Loucy (cell line): ENCODE measurements at regions not wholly inside any gene's neighbourhood (a gene's known extent, or its start where the extent isn't known, plus 50 kb on each side); places are given as distances from the start of the nearest gene placed in this dataset.

ENCODE experiments used
- H2AFZ ChIP-seq: fragments of 200-600 bp; sonication (generic); 2 replicates; pipeline ENCODE4 v1.6.0; 2016; ENCODE audit warnings: antibody characterized with exemption, mild to moderate bottlenecking, low read length, moderate library complexity
- H3F3A ChIP-seq: fragments of 200-600 bp; 2 replicates; pipeline ENCODE4 v1.6.0; 2016; ENCODE audit warnings: antibody characterized with exemption, low read depth, mild to moderate bottlenecking
- H3K27me3 ChIP-seq: fragments of 200-600 bp; sonication (generic); 2 replicates; pipeline ENCODE4 v1.6.1; 2014; ENCODE audit warnings: low read length, mild to moderate bottlenecking; ENCODE audit not compliant: insufficient read depth, poor library complexity, severe bottlenecking
- H3K36me3 ChIP-seq: fragments of 200-600 bp; sonication (generic); 2 replicates; pipeline ENCODE4 v1.6.1; 2016; ENCODE audit warnings: low read length; ENCODE audit not compliant: insufficient read depth
- H3K4me1 ChIP-seq: fragments of 200-600 bp; sonication (generic); 2 replicates; pipeline ENCODE4 v1.5.1; 2014; ENCODE audit warnings: low read length, mild to moderate bottlenecking; ENCODE audit not compliant: insufficient read depth, poor library complexity, severe bottlenecking
- H3K4me2 ChIP-seq: fragments of 200-600 bp; sonication (generic); 2 replicates; pipeline ENCODE4 v1.6.0; 2014; ENCODE audit warnings: antibody characterized with exemption, low read length, low read depth, mild to moderate bottlenecking; ENCODE audit not compliant: poor library complexity, severe bottlenecking
- H3K4me3 ChIP-seq: fragments of 200-600 bp; sonication (generic); 2 replicates; pipeline ENCODE4 v1.5.1; 2014; ENCODE audit warnings: low read length, mild to moderate bottlenecking, mixed read lengths; ENCODE audit not compliant: poor library complexity, severe bottlenecking
- H3K79me2 ChIP-seq: fragments of 200-600 bp; sonication (generic); 2 replicates; pipeline ENCODE4 v1.6.1; 2014; ENCODE audit warnings: low read length; ENCODE audit not compliant: insufficient read depth
- H3K9ac ChIP-seq: fragments of 200-600 bp; sonication (generic); 2 replicates; pipeline ENCODE4 v1.6.0; 2014; ENCODE audit warnings: mild to moderate bottlenecking, low read depth, low read length, moderate library complexity; ENCODE audit not compliant: poor library complexity, severe bottlenecking
- H3K9me2 ChIP-seq: fragments of 200-600 bp; sonication (generic); replicated peaks from 2 replicates; pipeline ENCODE4 v1.6.1; 2016; ENCODE audit warnings: low read depth, low read length, mixed read lengths
- H3K9me3 ChIP-seq: fragments of 200-600 bp; sonication (generic); 2 replicates; pipeline ENCODE4 v1.6.1; 2014; ENCODE audit warnings: mild to moderate bottlenecking, antibody characterized with exemption, low read length, low read depth; ENCODE audit not compliant: insufficient read depth
- H4K20me1 ChIP-seq: fragments of 200-600 bp; sonication (generic); 2 replicates; pipeline ENCODE4 v1.6.0; 2014; ENCODE audit warnings: antibody characterized with exemption, low read length, mild to moderate bottlenecking; ENCODE audit not compliant: insufficient read depth, poor library complexity, severe bottlenecking
- EZH2phosphoT487 ChIP-seq: fragments of 200-600 bp; IDR thresholded peaks from 2 replicates; pipeline ENCODE4 v1.6.1; 2018; ENCODE audit warnings: antibody characterized with exemption, mild to moderate bottlenecking, moderate library complexity, borderline replicate concordance
- TF ChIP-seq, protein P1 (sequence below): fragments of 200-600 bp; sonication (generic); conservative IDR thresholded peaks from 2 replicates; pipeline ENCODE4 v1.5.1; 2014; ENCODE audit warnings: mild to moderate bottlenecking, antibody characterized with exemption, low read length

DNA sequence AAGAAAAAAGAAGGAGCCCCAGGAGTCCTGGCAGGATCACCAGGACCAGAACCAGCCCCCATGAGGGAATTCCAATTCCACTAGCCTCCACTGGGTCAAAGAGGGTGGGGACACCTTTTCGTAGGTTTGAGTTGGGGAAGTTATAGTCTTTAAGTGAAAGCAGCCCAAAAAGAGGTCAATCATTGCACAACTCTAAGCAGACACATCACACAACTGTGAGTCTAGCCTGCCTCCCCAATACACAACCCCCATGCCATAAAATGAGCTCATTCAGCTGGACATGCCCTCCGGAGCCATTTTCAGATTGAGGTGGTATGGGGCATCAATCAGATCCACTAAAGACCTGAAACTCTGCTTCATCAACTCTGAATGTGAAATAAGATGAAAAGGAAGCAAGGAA, 179.9 kb downstream of the NPHP4 start:
- Histone ChIP-seq H3K9me3 (peaks cover 2% of the 10 kb centered on the region; the same call in 1 of the 2 replicates), H3K4me2 (no peak overlapping the region), H3K9ac (no peak overlapping the region), H3K4me1 (no peaks in the 10 kb centered on the region), H3K9me2 (no peaks in the 10 kb centered on the region), H3K36me3 (no peaks in the 10 kb centered on the region), H3K27me3 (no peaks in the 10 kb centered on the region), H3K79me2 (no peaks in the 10 kb centered on the region), H3K4me3 (no peak overlapping the region), H3F3A (no peaks in the 10 kb centered on the region), H4K20me1 (no peaks in the 10 kb centered on the region), H2AFZ (no peak overlapping the region)
- TF ChIP-seq, protein P1, sequence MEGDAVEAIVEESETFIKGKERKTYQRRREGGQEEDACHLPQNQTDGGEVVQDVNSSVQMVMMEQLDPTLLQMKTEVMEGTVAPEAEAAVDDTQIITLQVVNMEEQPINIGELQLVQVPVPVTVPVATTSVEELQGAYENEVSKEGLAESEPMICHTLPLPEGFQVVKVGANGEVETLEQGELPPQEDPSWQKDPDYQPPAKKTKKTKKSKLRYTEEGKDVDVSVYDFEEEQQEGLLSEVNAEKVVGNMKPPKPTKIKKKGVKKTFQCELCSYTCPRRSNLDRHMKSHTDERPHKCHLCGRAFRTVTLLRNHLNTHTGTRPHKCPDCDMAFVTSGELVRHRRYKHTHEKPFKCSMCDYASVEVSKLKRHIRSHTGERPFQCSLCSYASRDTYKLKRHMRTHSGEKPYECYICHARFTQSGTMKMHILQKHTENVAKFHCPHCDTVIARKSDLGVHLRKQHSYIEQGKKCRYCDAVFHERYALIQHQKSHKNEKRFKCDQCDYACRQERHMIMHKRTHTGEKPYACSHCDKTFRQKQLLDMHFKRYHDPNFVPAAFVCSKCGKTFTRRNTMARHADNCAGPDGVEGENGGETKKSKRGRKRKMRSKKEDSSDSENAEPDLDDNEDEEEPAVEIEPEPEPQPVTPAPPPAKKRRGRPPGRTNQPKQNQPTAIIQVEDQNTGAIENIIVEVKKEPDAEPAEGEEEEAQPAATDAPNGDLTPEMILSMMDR = no peak
- no peak for TF ChIP-seq EZH2phosphoT487

DNA sequence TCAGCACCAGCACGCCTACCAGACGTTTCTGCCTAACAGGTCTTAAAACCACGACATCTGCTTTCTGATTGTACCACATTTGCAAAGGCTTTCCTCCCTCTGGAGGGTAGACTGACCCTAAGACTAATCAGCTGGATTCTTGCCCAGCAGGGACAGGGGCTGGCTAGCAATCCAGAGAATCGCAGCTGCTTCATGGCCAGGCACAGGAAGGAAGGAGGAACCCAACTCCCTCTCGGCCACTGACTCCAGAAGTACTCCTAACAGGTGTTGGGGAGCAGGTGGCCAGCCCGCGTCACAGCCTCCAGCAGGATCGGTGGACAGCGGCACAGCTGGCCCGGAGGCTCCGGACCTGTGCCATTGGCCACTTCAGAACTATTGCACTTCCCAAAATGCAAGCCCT, 180.8 kb downstream of the NPHP4 start:
- Histone ChIP-seq H3K4me1 (no peaks in the 10 kb centered on the region), H3F3A (no peaks in the 10 kb centered on the region), H4K20me1 (no peaks in the 10 kb centered on the region), H3K4me2 (no peak overlapping the region), H2AFZ (no peak overlapping the region), H3K79me2 (no peaks in the 10 kb centered on the region), H3K36me3 (no peaks in the 10 kb centered on the region), H3K4me3 (no peak overlapping the region), H3K9me2 (no peaks in the 10 kb centered on the region), H3K9ac (no peak overlapping the region), H3K9me3 (no peaks in the 10 kb centered on the region), H3K27me3 (no peaks in the 10 kb centered on the region)
- TF ChIP-seq EZH2phosphoT487 = no peak
- TF ChIP-seq, protein P1 = no peak

DNA sequence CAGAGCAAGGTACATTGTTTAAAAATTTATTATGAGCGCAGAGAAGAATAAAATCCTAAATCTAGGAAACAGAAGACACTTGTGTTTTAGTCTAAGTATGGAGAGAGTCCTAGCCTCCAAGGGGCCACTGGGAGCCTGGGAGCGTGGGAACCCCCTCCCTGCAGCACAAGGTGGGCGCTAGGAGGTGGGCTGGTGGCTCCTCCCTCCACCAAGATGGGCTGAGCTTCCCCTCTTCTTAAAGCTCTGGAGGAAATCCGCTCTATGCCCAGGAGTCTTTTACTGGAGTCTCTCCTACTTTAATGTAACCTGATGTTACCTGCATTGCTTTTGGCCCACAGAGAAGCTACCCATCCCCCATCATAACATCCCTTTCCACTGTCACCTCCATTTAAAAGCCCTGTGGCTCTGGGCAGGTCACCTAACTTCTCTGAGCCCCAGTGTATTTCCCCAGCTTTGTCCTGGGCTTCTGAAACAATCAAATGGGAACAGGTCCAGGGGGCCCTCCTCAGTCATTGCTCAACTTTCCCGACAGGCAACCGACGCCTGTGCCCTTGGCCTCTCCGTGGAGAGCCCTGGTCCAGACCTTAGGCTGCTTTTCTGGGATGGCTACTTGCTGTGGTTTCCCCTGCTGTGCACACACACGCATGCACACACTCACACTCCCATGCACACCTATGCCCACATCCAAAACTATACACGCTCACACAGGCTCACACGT, 181.5 kb downstream of the NPHP4 start:
- Histone ChIP-seq H3K27me3 (no peaks in the 10 kb centered on the region), H3F3A (no peaks in the 10 kb centered on the region), H3K79me2 (no peaks in the 10 kb centered on the region), H4K20me1 (no peaks in the 10 kb centered on the region), H2AFZ (no peak overlapping the region), H3K36me3 (no peaks in the 10 kb centered on the region), H3K9ac (no peak overlapping the region), H3K4me2 (no peak overlapping the region), H3K4me3 (no peak overlapping the region), H3K9me2 (no peaks in the 10 kb centered on the region), H3K9me3 (no peaks in the 10 kb centered on the region), H3K4me1 (no peaks in the 10 kb centered on the region)
- no peak for TF ChIP-seq EZH2phosphoT487
- TF ChIP-seq, protein P1 = no peak
